GM23248 (cell line): ENCODE measurements at regions not wholly inside any gene's neighbourhood (a gene's known extent, or its start where the extent isn't known, plus 50 kb on each side); places are given as distances from the start of the nearest gene placed in this dataset.

ENCODE experiments used
- DNase-seq: peaks from one replicate; pipeline ENCODE4 v3.0.0-alpha.2; 2015
- H2AFZ ChIP-seq: fragments of 200-600 bp; sonication (generic); 2 replicates; pipeline ENCODE4 v1.6.1; 2016; ENCODE audit warnings: antibody characterized with exemption
- H3F3A ChIP-seq: fragments of 200-600 bp; sonication (generic); 2 replicates; pipeline ENCODE4 v1.6.1; 2016; ENCODE audit warnings: mild to moderate bottlenecking, antibody characterized with exemption, mixed run types; ENCODE audit not compliant: insufficient read depth
- H3K27ac ChIP-seq: fragments of 200-600 bp; sonication (generic); 2 replicates; pipeline ENCODE4 v1.5.1; 2016; ENCODE audit warnings: mild to moderate bottlenecking
- H3K27me3 ChIP-seq: fragments of 200-600 bp; sonication (generic); replicated peaks from 2 replicates; pipeline ENCODE4 v1.6.1; 2016; ENCODE audit warnings: mild to moderate bottlenecking; ENCODE audit not compliant: insufficient read depth
- H3K36me3 ChIP-seq: fragments of 200-600 bp; sonication (generic); 2 replicates; pipeline ENCODE4 v1.6.1; 2016; ENCODE audit warnings: low read depth, mild to moderate bottlenecking
- H3K4me1 ChIP-seq: fragments of 200-600 bp; sonication (generic); 2 replicates; pipeline ENCODE4 v1.6.1; 2016; ENCODE audit warnings: mild to moderate bottlenecking; ENCODE audit not compliant: insufficient read depth
- H3K4me2 ChIP-seq: fragments of 200-600 bp; sonication (generic); one replicate; pipeline ENCODE4 v1.6.1; 2016; ENCODE audit warnings: mild to moderate bottlenecking; ENCODE audit not compliant: unreplicated experiment
- H3K4me3 ChIP-seq: fragments of 200-600 bp; sonication (generic); 2 replicates; pipeline ENCODE4 v1.5.1; 2016; ENCODE audit warnings: mild to moderate bottlenecking
- H3K79me2 ChIP-seq: fragments of 200-600 bp; sonication (generic); 2 replicates; pipeline ENCODE4 v1.6.1; 2016; ENCODE audit warnings: mild to moderate bottlenecking; ENCODE audit not compliant: insufficient read depth
- H3K9ac ChIP-seq: fragments of 200-600 bp; sonication (generic); 2 replicates; pipeline ENCODE4 v1.6.1; 2016; ENCODE audit warnings: mild to moderate bottlenecking
- H3K9me2 ChIP-seq: fragments of 200-600 bp; sonication (generic); 2 replicates; pipeline ENCODE4 v1.6.1; 2016; ENCODE audit warnings: mixed run types, mild to moderate bottlenecking, moderate library complexity; ENCODE audit not compliant: insufficient read depth
- H3K9me3 ChIP-seq: fragments of 200-600 bp; sonication (generic); one replicate; pipeline ENCODE4 v1.6.1; 2017; ENCODE audit warnings: low read depth
- H4K20me1 ChIP-seq: fragments of 200-600 bp; sonication (generic); 2 replicates; pipeline ENCODE4 v1.6.0; 2016; ENCODE audit not compliant: insufficient read depth
- EZH2 ChIP-seq: fragments of 200-600 bp; sonication (generic); IDR thresholded peaks from 2 replicates; pipeline ENCODE4 v1.6.1; 2018; ENCODE audit warnings: antibody characterized with exemption, mild to moderate bottlenecking; ENCODE audit not compliant: insufficient read depth, poor library complexity, severe bottlenecking
- EZH2phosphoT487 ChIP-seq: fragments of 200-600 bp; sonication (generic); IDR thresholded peaks from 2 replicates; pipeline ENCODE4 v1.6.1; 2018; ENCODE audit warnings: antibody characterized with exemption, moderate library complexity, mild to moderate bottlenecking, low read depth; ENCODE audit not compliant: insufficient read depth
- WGBS, 2 experiments: methylation state at CpG; one replicate each; pipeline ENCODE4 v1.1.6; 2015 to 2017; ENCODE audit warnings: low lambda C conversion rate in 2 of 2, low coverage in 1 of 2; ENCODE audit errors: missing lambda C conversion rate in 2 of 2; 5-methylcytosine and 5-hydroxymethylcytosine counted together
- in situ Hi-C: fragments of 300-500 bp; cut with MboI; formaldehyde crosslinking; loops from 2 replicates; pipeline ENCODE4 v1.15.0; 2020

DNA sequence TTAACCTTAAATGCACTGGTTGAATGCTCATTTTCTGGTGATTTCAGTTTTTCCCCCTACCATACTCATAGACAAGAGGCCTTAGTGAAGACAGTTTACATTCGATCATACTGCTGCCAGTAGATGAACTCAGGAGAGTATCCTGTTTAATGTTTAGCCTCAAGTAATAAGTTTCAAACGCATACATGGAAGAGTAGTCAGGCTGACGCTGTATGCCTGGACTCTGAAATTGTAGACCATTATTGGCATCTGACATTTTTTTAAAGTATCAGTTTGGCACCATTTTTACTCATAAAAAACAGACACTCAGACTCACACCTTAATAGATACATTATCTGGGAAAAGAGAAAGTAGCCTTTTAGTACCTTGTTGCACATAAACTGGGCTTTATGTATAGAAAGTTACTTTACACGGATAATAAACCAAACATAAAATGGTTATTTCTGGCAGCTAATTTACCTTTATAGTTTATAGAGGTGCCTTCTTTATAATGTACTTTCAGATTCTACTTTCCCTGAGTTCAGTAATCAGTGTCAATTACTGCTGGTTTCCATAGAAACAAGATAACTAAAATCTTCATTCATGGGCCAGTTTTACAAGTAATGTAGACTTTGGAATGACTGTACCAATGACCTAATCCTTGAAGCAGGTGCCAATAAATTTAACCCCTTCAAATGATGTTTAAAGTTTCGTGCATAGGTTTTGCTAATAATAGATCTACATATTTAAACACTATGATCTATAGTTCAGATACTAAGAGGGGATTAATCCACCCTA is 183.8 kb upstream of the ITGA1 start:
- TF ChIP-seq EZH2, result no peak
- TF ChIP-seq EZH2phosphoT487, result no peak

DNA sequence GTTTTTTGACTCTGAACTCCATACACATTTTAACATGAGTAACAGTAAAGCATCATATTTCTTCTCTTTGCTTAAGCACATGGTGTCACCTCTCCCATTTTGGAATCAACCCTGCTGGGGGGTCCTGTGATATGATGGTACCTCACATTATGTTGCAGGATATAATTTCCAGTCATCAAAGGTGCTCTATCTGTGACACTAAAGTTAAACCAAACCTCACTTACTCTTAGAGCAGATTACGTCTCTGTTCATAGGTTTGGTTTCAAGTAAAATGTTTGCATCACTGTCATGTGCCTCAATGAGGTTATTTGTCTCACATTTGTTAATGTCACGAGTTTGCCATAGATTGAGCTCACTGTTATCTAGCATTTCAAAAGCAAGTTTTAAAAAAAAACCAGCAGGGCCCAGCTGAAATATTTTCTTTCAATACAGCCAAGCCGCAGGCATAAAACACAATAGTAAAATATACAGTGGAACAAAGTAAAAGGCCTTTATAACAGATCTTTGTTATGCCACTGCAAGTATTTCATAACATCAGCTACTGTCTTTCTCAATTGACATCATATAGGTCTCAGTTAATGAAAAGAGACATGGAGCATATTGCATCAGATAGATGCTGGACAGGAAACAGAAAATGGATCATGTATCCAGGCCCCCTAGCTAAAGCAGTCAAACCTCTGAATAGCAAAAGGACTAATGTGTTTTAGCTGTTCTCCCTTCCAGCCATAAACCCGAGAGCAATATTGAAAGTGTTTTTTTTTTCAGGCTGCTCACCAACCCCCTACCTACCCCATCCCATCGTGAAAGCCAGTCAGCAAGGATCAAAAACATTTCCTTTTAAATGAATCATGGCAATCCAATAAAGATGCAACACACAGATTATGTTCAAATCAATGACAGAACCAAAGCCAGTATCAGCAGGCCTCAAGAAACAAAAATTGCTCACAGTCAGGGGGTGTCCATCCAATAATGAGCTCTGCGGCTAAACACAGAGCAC is 182.1 kb upstream of the ITGA1 start:
- Histone ChIP-seq H3K79me2 (no peaks in the 10 kb centered on the region), H3K9me3 (no peaks in the 10 kb centered on the region), H3K9me2 (no peaks in the 10 kb centered on the region), H3K9ac (no peak overlapping the region), H3F3A (no peaks in the 10 kb centered on the region), H2AFZ (no peak overlapping the region), H3K4me2 (no peak overlapping the region), H3K36me3 (no peaks in the 10 kb centered on the region), H4K20me1 (no peaks in the 10 kb centered on the region), H3K27ac (no peak overlapping the region), H3K4me1 (no peaks in the 10 kb centered on the region), H3K27me3 (0 out of 2 replicates have a peak, but pooled peaks cover 4% of the 10 kb centered on the region), H3K4me3 (no peak overlapping the region)
- WGBS, 2 experiments, result 19 to 21% methylated on average over 6 of the region's 6 CpGs
- no peak for DNase-seq
- in situ Hi-C loops, result no loop called here
- no peak for TF ChIP-seq EZH2
- no peak for TF ChIP-seq EZH2phosphoT487

More for the DNA sequence above, 183.8 kb upstream of the ITGA1 start:
- Histone ChIP-seq H3K4me2 (no peak overlapping the region), H2AFZ (no peak overlapping the region), H3K79me2 (no peaks in the 10 kb centered on the region), H3K4me3 (no peak overlapping the region), H4K20me1 (no peaks in the 10 kb centered on the region), H3K9ac (no peak overlapping the region), H3K27ac (no peak overlapping the region), H3F3A (no peaks in the 10 kb centered on the region), H3K27me3 (0 out of 2 replicates have a peak, but pooled peaks cover 4% of the 10 kb centered on the region), H3K9me2 (no peaks in the 10 kb centered on the region), H3K4me1 (no peaks in the 10 kb centered on the region), H3K36me3 (no peaks in the 10 kb centered on the region), H3K9me3 (no peaks in the 10 kb centered on the region)
- in situ Hi-C loops, result no loop called here
- 21 to 23% methylated on average over 5 of the region's 5 CpGs for WGBS, 2 experiments
- no peak for DNase-seq

DNA sequence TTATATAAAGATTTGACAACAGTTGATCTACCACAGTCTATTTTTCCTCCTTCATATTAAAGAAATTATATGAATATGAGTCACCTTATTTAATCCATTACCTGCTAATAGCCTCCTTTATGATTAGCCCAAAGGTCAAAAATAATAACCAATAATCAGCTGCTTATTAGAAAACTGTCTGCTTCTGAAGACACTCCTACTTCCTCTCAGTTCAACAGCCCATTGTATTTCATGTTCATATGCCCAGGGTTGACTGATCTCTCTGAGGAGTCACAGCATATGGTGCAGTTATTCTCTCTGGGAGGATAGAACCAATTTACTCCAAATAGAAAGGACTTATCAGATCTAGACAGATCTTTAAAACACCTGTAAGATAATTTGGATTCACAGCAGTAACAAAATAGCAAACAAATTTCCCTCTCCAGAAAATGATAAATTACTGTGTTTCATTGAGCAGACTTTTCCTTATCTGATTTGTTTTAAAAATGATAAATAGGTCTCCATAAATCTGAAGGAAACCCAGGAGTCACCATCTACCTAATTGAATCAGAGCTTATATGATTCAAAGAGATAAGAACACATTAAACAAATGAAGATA is 180.4 kb upstream of the ITGA1 start:
- Histone ChIP-seq H3K36me3 (no peaks in the 10 kb centered on the region), H3K4me3 (no peak overlapping the region), H3K4me1 (no peaks in the 10 kb centered on the region), H3K9ac (no peak overlapping the region), H3F3A (no peaks in the 10 kb centered on the region), H4K20me1 (no peaks in the 10 kb centered on the region), H3K9me2 (no peaks in the 10 kb centered on the region), H3K27ac (no peak overlapping the region), H3K79me2 (no peaks in the 10 kb centered on the region), H2AFZ (no peak overlapping the region), H3K27me3 (0 out of 2 replicates have a peak, but pooled peaks cover 4% of the 10 kb centered on the region), H3K9me3 (no peaks in the 10 kb centered on the region), H3K4me2 (no peak overlapping the region)
- no peak for TF ChIP-seq EZH2phosphoT487
- no peak for TF ChIP-seq EZH2
- no peak for DNase-seq
- in situ Hi-C loops, result no loop called here

DNA sequence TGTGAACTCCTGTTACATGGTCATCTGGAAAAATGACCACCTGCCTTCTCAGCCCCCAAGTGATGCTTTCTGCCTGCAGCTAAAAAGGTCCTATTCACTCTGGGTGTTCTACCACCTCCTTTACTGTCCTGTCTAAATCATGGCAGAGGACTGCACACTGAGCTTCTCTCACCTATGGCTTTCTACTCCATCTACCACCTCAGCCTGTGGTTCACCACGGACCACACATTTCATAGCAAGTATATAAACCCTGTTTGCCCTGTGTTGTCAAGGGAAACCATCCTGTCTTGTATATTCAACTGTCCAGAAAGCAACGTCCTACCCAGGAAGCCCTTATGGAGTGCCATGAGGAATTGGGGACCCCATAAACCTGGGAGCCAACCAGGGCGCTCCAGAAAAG is 167.4 kb upstream of the ITGA1 start:
- in situ Hi-C loops, result no loop called here

More for the DNA sequence above, 167.4 kb upstream of the ITGA1 start:
- TF ChIP-seq EZH2, result no peak
- no peak for TF ChIP-seq EZH2phosphoT487
- Histone ChIP-seq H3K27me3 (peaks cover 16% of the 10 kb centered on the region), H3K36me3 (no peaks in the 10 kb centered on the region), H3K4me3 (no peak overlapping the region), H3K4me2 (no peak overlapping the region), H3K27ac (no peak overlapping the region), H3F3A (no peaks in the 10 kb centered on the region), H3K79me2 (no peaks in the 10 kb centered on the region), H4K20me1 (no peaks in the 10 kb centered on the region), H3K4me1 (no peaks in the 10 kb centered on the region), H3K9ac (no peak overlapping the region), H3K9me2 (no peaks in the 10 kb centered on the region), H2AFZ (no peak overlapping the region), H3K9me3 (no peaks in the 10 kb centered on the region)
- 16 to 22% methylated on average over 3 of the region's 3 CpGs for WGBS, 2 experiments
- no peak for DNase-seq
